Hematopoietic multipotent progenitor cell (in vitro differentiated cells): ENCODE measurements at regions not wholly inside any gene's neighbourhood (a gene's known extent, or its start where the extent isn't known, plus 50 kb on each side); places are given as distances from the start of the nearest gene placed in this dataset.
"Not testable (repeated sequence)": the region's sequence is repeated elsewhere in the genome, so short reads cannot be mapped to it uniquely, and the experiment has no call there.

Experiments used
- DNase-seq, 3 donors: peaks; one replicate each; pipeline ENCODE4 v3.0.0-alpha.2; 2011 to 2015; ENCODE audit warnings: low read depth in 2 of 3, low spot score in 2 of 3

DNA sequence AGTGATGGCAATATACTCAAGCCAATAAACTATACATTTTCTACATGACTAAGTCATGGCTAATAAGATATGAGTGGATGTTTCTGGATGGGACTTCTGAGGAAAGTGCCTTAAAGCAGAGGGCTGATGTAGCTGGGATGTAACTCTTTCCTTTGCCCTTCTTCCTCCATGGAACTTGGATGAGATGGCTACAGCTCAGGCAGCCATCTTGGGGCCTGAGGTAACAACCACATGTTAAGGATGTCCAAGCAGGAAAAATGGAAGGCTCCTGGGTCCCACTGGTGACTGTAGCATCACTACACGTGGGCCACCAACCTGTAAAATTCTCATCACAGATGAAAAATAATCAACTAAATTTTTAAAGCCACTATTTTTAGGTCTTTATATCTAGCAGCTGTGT lies 54.4 kb upstream of the GRIP1 start:
- DNase-seq: no peak

DNA sequence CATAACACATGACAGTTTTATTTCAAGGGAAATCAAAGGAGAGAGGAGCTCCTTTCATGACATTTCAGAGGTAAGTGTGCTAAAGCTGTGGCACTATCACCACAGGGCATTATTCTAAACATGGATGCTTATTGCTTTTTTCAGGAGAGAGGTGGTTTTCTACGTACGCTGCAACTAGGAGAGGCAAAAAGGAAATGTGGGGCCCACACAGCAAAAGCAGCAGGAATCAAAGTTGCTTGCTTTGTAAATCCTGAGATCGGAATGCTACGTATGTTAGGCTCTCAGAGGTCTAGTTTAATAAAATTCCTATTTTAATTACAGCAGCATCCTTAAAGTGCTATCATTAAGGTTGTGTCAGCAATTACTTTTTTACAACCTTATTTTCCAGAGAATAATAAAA lies 55.0 kb upstream of the GRIP1 start:
- DNase-seq: no peak

GRCh38 chr12:66735275-66735674 lies 56.4 kb upstream of the GRIP1 start:
- DNase-seq: no peak

DNA sequence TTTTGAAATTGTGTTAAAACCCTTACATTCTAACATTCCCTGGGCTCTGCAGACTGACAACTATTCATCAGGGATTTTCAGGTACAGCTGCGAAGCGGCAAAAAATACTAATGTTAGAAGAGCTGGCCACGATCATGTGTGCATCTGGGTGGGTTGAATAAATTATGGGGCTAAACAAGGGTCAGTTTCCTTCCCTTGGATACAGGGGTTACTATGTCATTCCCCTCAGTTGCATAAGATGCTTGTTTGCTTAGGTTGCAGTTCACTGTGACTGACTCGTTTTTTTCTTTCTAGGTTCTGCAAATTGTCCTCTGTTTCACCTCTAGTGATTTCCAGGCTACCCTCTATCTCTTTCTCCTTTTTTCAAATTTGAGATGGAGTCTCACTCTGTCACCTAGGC lies 58.1 kb upstream of the GRIP1 start:
- DNase-seq: no peak

- DNase-seq: no peak
Observed at GRCh38 chr12:66739266-66739665, 60.4 kb upstream of the GRIP1 start.

DNA sequence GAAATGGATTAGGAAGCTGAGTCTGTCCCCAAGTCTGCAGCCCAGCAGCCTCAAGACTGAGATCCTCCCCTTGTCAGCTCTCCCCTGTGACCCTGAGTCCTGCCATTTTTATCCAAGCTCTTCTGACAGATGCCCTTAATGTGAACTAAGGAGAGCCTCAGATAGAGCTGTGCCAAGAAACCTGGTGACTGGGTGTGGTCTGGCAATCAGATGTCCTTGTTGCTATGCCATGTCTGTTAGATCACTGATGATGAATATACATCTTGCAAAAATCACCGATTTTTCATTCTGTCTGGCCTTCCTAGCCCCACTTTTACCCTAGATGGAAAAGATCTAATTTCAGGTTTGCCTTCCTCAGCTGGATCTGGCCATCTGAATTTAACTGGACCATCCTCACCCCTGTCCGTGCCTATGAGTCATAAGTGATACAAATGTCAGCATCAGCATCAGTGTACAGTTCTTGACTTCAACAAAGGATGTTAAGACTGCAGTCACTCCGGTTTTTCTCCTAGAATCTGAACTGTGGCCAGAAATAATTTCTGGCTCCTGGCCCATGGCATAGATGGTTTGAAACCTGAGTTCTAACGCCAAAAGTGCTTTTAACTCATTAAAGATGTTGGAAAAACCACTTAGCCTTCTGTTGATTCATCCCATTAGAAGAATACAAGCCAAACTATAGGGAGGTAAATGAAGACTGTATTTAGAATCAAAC lies 61.2 kb upstream of the GRIP1 start:
- no peak for DNase-seq

GRCh38 chr12:66740732-66741131 lies 61.9 kb upstream of the GRIP1 start:
- DNase-seq: no peak

- DNase-seq: peak in 1 of 3 donors; percentile 28
Observed at GRCh38 chr12:66741919-66742318, 63.0 kb upstream of the GRIP1 start.

GRCh38 chr12:66742508-66743367 lies 63.9 kb upstream of the GRIP1 start:
- peak in 1 of 3 donors; percentile 4 for DNase-seq

GRCh38 chr12:66744461-66744860 lies 65.6 kb upstream of the GRIP1 start:
- no peak for DNase-seq

GRCh38 chr12:66744956-66745383 lies 66.1 kb upstream of the GRIP1 start:
- no peak for DNase-seq

DNA sequence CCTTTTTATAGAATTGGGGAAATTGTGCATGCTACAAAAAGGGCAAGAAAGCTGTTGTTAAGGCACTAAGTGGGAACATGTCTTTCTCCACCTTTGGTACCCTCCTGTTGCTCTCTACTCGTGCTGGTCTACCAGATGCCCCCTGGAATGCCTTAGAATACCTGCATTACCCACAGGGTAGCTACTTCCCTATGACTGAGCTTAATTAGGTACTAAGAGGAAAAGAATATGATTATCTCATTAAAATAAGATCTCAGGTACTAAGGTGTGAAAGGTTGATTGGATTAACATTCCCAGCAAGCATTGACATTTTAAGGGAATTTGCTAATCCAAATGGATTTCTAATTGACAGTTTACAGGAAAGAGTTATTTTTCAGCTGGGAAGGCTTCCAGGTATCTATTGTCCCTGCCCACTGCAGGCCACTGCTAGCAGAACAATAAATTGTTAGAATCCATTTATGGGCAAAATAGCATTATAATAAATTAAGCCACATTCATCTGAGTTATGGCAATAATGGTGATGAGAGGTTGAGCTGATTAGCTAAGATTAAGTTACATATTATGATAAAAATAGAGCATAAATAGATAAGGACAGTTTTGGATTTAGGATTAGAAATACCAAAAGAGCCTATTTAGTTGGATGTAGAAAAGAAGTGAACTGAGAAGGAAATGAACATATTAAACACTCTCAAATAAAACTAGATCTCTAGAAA lies 67.8 kb upstream of the GRIP1 start:
- DNase-seq: no peak

DNA sequence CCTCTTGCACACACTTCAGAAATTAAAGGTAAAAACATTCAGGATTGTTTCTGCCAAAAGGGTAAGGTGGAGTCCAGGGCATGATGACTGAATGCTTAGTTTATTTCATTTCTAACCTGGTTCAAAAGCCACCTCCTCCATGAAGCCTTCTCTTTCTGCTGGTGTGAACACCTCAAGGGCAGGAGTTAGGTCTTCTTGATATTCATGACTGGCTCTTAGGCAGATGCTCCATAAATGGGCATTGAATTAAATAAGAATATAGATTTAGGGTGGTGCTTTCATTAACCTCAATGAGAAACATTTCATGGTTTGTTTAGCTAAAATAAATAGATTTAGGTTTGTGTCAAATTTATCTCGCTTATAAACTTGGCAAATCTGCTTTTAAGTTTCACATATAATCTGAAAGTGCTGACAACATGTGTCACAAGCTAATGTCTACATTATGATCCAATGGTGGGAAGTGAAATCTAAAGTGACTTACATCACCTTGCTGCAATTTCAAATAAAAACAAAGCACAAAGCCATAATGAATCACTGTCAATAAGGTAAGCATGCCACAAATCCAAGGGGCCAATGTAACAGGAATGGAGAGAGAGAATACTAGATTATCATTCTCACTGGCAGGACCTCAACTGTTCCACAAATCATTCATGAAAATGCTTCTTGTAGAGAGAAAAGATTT lies 72.7 kb upstream of the GRIP1 start:
- no peak for DNase-seq

DNA sequence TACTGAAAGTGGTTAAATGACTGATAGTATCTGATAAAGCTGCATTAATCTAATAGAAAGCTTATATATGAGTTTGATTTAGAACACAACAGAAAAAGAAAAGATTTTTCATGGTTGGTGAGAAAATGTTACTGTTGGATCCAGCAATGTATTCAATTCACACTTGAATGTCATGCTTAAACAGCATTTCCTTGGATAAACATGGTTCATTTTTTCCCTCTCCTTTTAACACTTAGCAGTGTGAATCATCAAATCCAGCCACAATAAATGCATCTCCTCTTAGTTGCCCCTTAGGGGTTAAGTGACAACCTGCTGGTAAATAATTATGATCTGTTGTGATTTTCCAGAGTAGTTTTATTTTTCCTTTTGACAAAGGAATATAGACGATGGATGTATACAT lies 74.9 kb upstream of the GRIP1 start:
- no peak for DNase-seq

DNA sequence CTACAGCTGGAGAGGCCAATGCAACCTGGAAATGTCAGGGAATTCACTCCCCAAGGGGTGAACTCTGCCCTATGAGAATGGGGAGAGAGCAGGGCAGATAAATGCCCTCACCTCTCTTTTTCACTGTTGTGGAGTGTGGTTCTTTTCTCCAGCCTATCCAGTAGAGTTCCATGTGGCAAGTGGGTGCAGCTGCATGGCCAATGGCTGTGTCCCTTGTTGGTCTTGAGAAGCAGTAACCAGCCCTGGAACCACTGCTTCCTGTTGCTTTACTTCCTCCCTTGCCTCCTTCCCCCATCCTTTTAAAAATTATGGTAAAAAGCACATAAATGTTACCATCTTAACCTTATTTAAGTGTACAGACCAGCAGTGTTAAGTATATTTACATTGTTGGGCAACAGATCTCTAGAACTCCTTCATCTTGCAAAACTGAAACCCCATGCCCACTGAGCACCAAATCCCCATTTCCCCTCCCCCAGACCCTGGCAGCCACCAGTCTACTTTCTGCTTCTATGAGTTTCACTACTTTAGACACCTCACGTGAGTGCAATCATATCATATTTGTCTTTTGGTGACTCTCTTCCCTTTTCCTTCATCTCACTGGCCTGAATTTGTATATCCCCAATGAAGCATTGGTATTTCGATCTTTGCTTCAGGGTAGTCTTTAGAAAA lies 77.0 kb upstream of the GRIP1 start:
- no peak for DNase-seq

- no peak for DNase-seq
Observed at GRCh38 chr12:66756631-66757030, 77.8 kb upstream of the GRIP1 start.

DNA sequence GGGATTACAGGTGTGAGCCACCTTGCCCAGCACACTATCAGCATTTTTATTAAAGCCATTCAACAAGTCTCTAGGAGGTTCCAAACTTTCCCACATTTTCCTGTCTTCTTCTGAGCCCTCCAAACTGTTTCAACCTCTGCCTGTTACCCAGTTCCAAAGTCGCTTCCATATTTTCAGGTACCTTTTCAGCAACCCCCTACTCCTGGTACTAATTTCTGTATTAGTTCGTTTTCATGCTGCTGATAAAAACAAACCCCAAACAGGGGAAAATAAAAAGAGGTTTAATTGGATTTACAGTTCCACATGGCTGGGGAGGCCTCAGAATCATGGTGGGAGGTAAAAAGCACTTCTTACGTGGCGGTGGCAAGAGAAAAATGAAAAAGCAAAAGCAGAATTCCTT lies 81.2 kb upstream of the GRIP1 start:
- DNase-seq: not testable (repeated sequence)

- no peak for DNase-seq
Observed at GRCh38 chr12:66763467-66763866, 84.6 kb upstream of the GRIP1 start.

DNA sequence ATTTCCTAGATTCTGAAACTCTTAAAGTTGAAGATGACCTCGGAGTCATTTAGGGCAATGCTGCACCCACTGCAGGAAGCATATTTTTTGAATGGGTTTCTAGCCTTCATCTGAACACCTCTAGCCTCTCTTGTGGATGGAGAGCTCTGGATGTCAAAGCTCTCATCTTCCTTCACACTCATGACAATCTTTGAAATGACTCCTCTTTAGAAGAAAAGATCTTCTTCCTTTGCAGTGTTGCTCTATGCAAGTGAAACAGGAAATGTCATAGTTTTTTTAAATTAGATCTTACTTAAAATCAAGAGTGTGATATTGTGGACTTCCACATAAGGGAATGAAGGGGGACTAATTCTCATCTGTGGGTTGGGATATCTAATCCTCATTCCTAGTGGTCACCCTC lies 86.3 kb upstream of the GRIP1 start:
- no peak for DNase-seq

DNA sequence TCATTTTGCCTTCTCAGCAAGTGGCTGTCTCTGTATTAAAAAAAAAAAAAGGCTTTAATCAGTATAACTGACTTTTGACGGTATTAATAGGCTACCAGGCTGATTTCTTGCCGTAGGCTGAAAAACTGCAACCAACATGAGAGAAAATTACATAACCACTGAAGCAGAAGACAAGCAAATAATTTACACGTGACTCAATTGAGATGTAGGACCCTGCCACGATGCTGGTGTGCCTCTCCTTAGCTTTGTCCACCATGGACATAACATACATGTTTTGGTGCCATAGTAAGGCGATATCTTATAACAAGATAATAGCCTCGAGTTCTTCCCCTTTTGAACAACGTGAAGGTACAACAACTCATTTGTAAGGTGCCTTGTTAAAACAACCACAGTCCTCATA lies 88.7 kb upstream of the GRIP1 start:
- no peak for DNase-seq
